GM12878 (cell line): ENCODE measurements at regions not wholly inside any gene's neighbourhood (a gene's known extent, or its start where the extent isn't known, plus 50 kb on each side); places are given as distances from the start of the nearest gene placed in this dataset.

ENCODE experiments used
- ATAC-seq: fragments of 200-7000 bp; cut with Tn5 transposase; 3 replicates; pipeline ENCODE4 v1.9.1; 2020; ENCODE audit warnings: mild to moderate bottlenecking, moderate library complexity
- BruUV-seq: library from RNA; stranded (reverse); fragments of 400-500 nt; replicated peaks from 2 replicates; lab custom pipeline; 2021; lab: Mats Ljungman, UMichigan
- CTCF ChIA-PET: fragments of 300-600 bp; sonication (Branson Sonifier 250); formaldehyde crosslinking; extraction: SDS; loops from one replicate; lab custom pipeline; 2021; ENCODE audit warnings: inconsistent platforms; lab: Yijun Ruan, JAX
- POLR2A ChIA-PET: fragments of 350-600 bp; formaldehyde crosslinking; extraction: SDS; loops from one replicate; lab custom pipeline; 2021; ENCODE audit warnings: inconsistent platforms; lab: Charles Lee
- RAD21 ChIA-PET: fragments of 300-600 bp; sonication (Branson Sonifier 250); formaldehyde crosslinking; loops from one replicate; lab custom pipeline; 2023; ENCODE audit warnings: antibody characterized with exemption; ENCODE audit not compliant: unreplicated experiment; lab: Charles Lee
- SMC1A ChIA-PET: fragments of 300-600 bp; sonication (Branson Sonifier 250); formaldehyde crosslinking; loops from one replicate; lab custom pipeline; 2023; ENCODE audit not compliant: unreplicated experiment, uncharacterized antibody; lab: Charles Lee
- DNase-seq: peaks from one replicate; pipeline ENCODE4 v3.0.0-alpha.2; 2011; ENCODE audit warnings: low read depth, low spot score
- FAIRE-seq: peaks from 3 replicates; lab custom pipeline; 2011; peaks lifted over from hg19 to GRCh38; lab: Jason Lieb, UNC
- H2AFZ ChIP-seq: 2 replicates; pipeline ENCODE4 v1.6.0; 2011; ENCODE audit warnings: low read depth, low read length, control low read depth; ENCODE audit not compliant: control insufficient read depth
- H3K27ac ChIP-seq: 2 replicates; pipeline ENCODE4 v1.5.1; 2011; ENCODE audit warnings: control low read depth; ENCODE audit not compliant: control insufficient read depth, insufficient read depth
- H3K27me3 ChIP-seq, 2 experiments: replicated peaks in 1 of 2; 2 replicates each; pipeline versions ENCODE4 v1.6.0 to v1.6.1; 2011; ENCODE audit warnings: low read length in 1 of 2; ENCODE audit not compliant: control insufficient read depth in 2 of 2, insufficient read depth in 2 of 2
- H3K36me3 ChIP-seq, 2 experiments: 2 replicates each; pipeline ENCODE4 v1.5.1; 2011; ENCODE audit warnings: low read length in 1 of 2; ENCODE audit not compliant: control insufficient read depth in 2 of 2, insufficient read depth in 2 of 2
- H3K4me1 ChIP-seq: 2 replicates; pipeline ENCODE4 v1.6.1; 2011; ENCODE audit warnings: mild to moderate bottlenecking, low read length, moderate library complexity, mixed read lengths; ENCODE audit not compliant: control insufficient read depth, insufficient read depth
- H3K4me2 ChIP-seq: 2 replicates; pipeline ENCODE4 v1.6.0; 2011; ENCODE audit warnings: control low read depth; ENCODE audit not compliant: control insufficient read depth, insufficient read depth
- H3K4me3 ChIP-seq: fragments of 200-600 bp; sonication (generic); 2 replicates; pipeline ENCODE4 v1.5.1; 2016
- H3K79me2 ChIP-seq: 2 replicates; pipeline ENCODE4 v1.6.0; 2011; ENCODE audit warnings: low read length; ENCODE audit not compliant: control insufficient read depth, insufficient read depth
- H3K9ac ChIP-seq: 2 replicates; pipeline ENCODE4 v1.8.0; 2011; ENCODE audit warnings: low read length, control low read depth, mixed read lengths; ENCODE audit not compliant: control insufficient read depth, insufficient read depth
- H3K9me3 ChIP-seq: replicated peaks from 3 replicates; pipeline ENCODE4 v1.5.1; 2011; ENCODE audit warnings: mild to moderate bottlenecking, low read length; ENCODE audit not compliant: control insufficient read depth, insufficient read depth
- H4K20me1 ChIP-seq: 2 replicates; pipeline ENCODE4 v1.6.0; 2011; ENCODE audit not compliant: control insufficient read depth, insufficient read depth
- CBX5 ChIP-seq: sonication (generic); IDR thresholded peaks from 2 replicates; pipeline ENCODE4 v1.6.1; 2016; ENCODE audit warnings: low read depth, moderate library complexity, mild to moderate bottlenecking, inconsistent platforms
- IKZF2 ChIP-seq, 2 experiments: fragments of 450-650 bp; IDR thresholded peaks; 2 replicates each; pipeline ENCODE4 v1.6.1; 2017; ENCODE audit warnings: mild to moderate bottlenecking in 2 of 2, moderate library complexity in 2 of 2
- MTA2 ChIP-seq: fragments of 450-650 bp; IDR thresholded peaks from 2 replicates; pipeline ENCODE4 v1.6.1; 2016; ENCODE audit warnings: low read depth, mild to moderate bottlenecking, moderate library complexity
- NR2F1 ChIP-seq: fragments of 450-650 bp; conservative IDR thresholded peaks from 2 replicates; pipeline ENCODE4 v1.6.1; 2017; ENCODE audit warnings: mild to moderate bottlenecking
- PAX5 ChIP-seq: IDR thresholded peaks from 2 replicates; pipeline ENCODE4 v1.6.1; 2011; ENCODE audit warnings: low read depth, low read length, borderline replicate concordance
- WGBS: methylation state at CpG from one replicate; pipeline ENCODE4 v1.1.6; 2016; ENCODE audit warnings: low lambda C conversion rate; ENCODE audit not compliant: insufficient replicate concordance, insufficient coverage; ENCODE audit errors: missing lambda C conversion rate; 5-methylcytosine and 5-hydroxymethylcytosine counted together
- in situ Hi-C: fragments of 300-500 bp; cut with MboI; formaldehyde crosslinking; loops from 9 replicates; pipeline ENCODE4 v1.14.3; 2018; ENCODE audit warnings: mixed read lengths
- intact Hi-C: fragments of 100-400 bp; cut with micrococcal nuclease; formaldehyde crosslinking; loops from one replicate; pipeline ENCODE4 v1.14.2; 2022; ENCODE audit not compliant: unreplicated experiment

DNA sequence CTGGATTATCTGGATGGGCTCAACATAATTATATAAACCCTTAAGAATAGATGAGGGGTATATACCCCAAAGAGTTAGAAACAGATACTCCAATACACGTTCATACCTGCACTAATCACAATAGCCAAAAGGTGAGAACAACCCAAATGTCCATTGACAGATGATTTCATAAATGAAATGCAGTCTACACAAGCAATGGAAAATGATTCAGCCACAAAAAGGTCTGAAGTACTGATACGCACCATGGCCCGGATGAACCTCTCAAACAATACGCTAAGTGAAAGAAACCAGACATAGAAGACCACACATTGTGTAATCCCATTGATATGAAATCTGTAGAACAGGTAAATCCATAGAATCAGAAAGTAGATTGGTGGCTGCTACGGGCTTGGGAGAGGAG is 316.8 kb downstream of the LPIN1 start:
- Histone ChIP-seq H3K4me1 (peaks cover 3% of the 10 kb centered on the region), H3K9ac (no peak overlapping the region), H3K27ac (no peak overlapping the region), H3K4me2 (no peak overlapping the region), H4K20me1 (no peaks in the 10 kb centered on the region), H3K79me2 (no peaks in the 10 kb centered on the region), H3K27me3 (no peaks in the 10 kb centered on the region), H2AFZ (no peak overlapping the region), H3K4me3 (no peak overlapping the region), H3K9me3 (peaks cover 8% of the 10 kb centered on the region; the same call in 2 of the 3 replicates), H3K36me3 (peaks cover 0 to 4% of the 10 kb centered on the region in 2 experiments; a peak in 1 of 4 replicates)
- ATAC-seq, result no peak
- in situ Hi-C loops, result no loop called here
- ChIA-PET SMC1A (interaction anchor here (1.2 kb wide), 1 partner anchor 9 kb away, joined by 3 read pairs; no protein-coding TSS in a partner anchor), CTCF (no interaction called here), RAD21 (no interaction called here), POLR2A (no interaction called here)
- TF ChIP-seq PAX5 (no peak), CBX5 (peak; percentile 26; the same call in 1 of the 2 replicates)
- BruUV-seq, result no TSS peak
- WGBS, result 73% methylated on average over 5 of the region's 5 CpGs
- intact Hi-C loops, result no loop called here
- no peak for FAIRE-seq
- DNase-seq, result no peak

DNA sequence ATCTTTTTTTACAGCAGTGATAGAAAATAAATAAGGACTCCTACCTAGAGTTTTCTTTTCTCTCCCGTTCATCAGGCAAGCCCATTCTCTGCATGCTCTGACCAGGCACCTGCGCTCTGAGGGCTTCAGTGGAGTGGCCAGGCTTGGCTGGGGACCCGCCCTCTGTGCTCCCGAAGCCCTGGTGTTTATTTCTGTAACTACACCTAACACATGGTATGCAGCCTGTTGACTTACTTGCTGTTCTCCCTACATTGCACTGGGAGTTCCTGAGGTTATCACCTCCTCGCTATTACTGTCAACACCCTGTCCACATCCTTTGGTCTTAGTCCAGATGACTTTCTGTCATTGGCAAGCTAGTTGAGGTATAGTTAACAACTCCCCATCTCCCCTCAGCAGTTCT is 317.7 kb downstream of the LPIN1 start:
- peak; percentile 28; the same call in 2 of the 3 replicates for ATAC-seq
- Histone ChIP-seq H3K4me3 (no peak overlapping the region), H3K4me1 (peaks cover 3% of the 10 kb centered on the region; the same call in 1 of the 2 replicates), H3K9ac (no peak overlapping the region), H3K27ac (no peak overlapping the region), H3K27me3 (no peaks in the 10 kb centered on the region), H3K4me2 (no peak overlapping the region), H3K79me2 (no peaks in the 10 kb centered on the region), H2AFZ (no peak overlapping the region), H3K36me3 (peaks cover 0 to 4% of the 10 kb centered on the region in 2 experiments; a peak in 1 of 4 replicates), H4K20me1 (no peaks in the 10 kb centered on the region), H3K9me3 (peaks cover 8% of the 10 kb centered on the region; the same call in 2 of the 3 replicates)
- no TSS peak for BruUV-seq
- TF ChIP-seq MTA2 (0 out of 2 replicates have a peak, but pooled peaks have one; percentile 12), IKZF2 (IDR thresholded peaks at IDR 0.05) (peak; percentile 24 to 32; a peak in 2 of 4 replicates), NR2F1 (no peak)
- DNase-seq, result no peak
- intact Hi-C loops, result no loop called here
- in situ Hi-C loops, result no loop called here
- ChIA-PET POLR2A (no interaction called here), SMC1A (interaction anchor here (0.9 to 2.0 kb wide), 4 partner anchors 8 to 194 kb away, joined by 3 to 6 read pairs (median 3); no protein-coding TSS in a partner anchor), CTCF (interaction anchor here (0.5 to 1.0 kb wide), 2 partner anchors 52 to 54 kb away, joined by 3 to 8 read pairs; no protein-coding TSS in a partner anchor), RAD21 (interaction anchor here (1.0 to 1.4 kb wide), 3 partner anchors 8 to 200 kb away, joined by 3 to 4 read pairs (median 3); no protein-coding TSS in a partner anchor)
- no peak for FAIRE-seq
- WGBS, result 61% methylated on average over 5 of the region's 5 CpGs
